ENCODE measurements at regions not wholly inside any gene's neighbourhood (a gene's known extent, or its start where the extent isn't known, plus 50 kb on each side); places are given as distances from the start of the nearest gene placed in this dataset.
"Not testable (repeated sequence)": the region's sequence is repeated elsewhere in the genome, so short reads cannot be mapped to it uniquely, and the experiment has no call there.

- Histone ChIP-seq H3K4me3 (ENCODE audit: low read depth in 1 of 5, low read length in 5 of 5) (no peak overlapping the region), H3K27me3 (ENCODE audit: control insufficient read depth in 5 of 5, insufficient read depth in 4 of 5, low read length in 5 of 5) (no peaks in the 10 kb centered on the region), H3K27ac (ENCODE audit: low read depth, low read length) (no peak overlapping the region), H3K9me3 (ENCODE audit: control insufficient read depth in 5 of 5, low read length in 5 of 5) (no peaks in the 10 kb centered on the region), H3K36me3 (ENCODE audit: control insufficient read depth in 5 of 5, insufficient read depth in 5 of 5, low read length in 5 of 5) (no peaks in the 10 kb centered on the region), H3K9ac (ENCODE audit: low read length in 5 of 5) (no peak overlapping the region), H3K4me1 (ENCODE audit: control insufficient read depth in 5 of 5, insufficient read depth in 5 of 5, low read length in 5 of 5) (no peaks in the 10 kb centered on the region)
Measured at GRCh38 chr4:189869236-189869635, 71.4 kb upstream of the FRG1 start.

GRCh38 chr4:189870511-189871234 lies 70.0 kb upstream of the FRG1 start:
- Histone ChIP-seq H3K36me3 (ENCODE audit: control insufficient read depth in 5 of 5, insufficient read depth in 5 of 5, low read length in 5 of 5) (no peaks in the 10 kb centered on the region), H3K4me3 (ENCODE audit: low read depth in 1 of 5, low read length in 5 of 5) (no peak overlapping the region), H3K9me3 (ENCODE audit: control insufficient read depth in 5 of 5, low read length in 5 of 5) (no peaks in the 10 kb centered on the region), H3K27ac (ENCODE audit: low read depth, low read length) (no peak overlapping the region), H3K9ac (ENCODE audit: low read length in 5 of 5) (no peak overlapping the region), H3K27me3 (ENCODE audit: control insufficient read depth in 5 of 5, insufficient read depth in 4 of 5, low read length in 5 of 5) (no peaks in the 10 kb centered on the region), H3K4me1 (ENCODE audit: control insufficient read depth in 5 of 5, insufficient read depth in 5 of 5, low read length in 5 of 5) (no peaks in the 10 kb centered on the region)

GRCh38 chr4:189874591-189874990 lies 66.1 kb upstream of the FRG1 start:
- Histone ChIP-seq H3K27me3 (ENCODE audit: control insufficient read depth in 5 of 5, insufficient read depth in 4 of 5, low read length in 5 of 5) (no peaks in the 10 kb centered on the region), H3K9me3 (ENCODE audit: control insufficient read depth in 5 of 5, low read length in 5 of 5) (no peaks in the 10 kb centered on the region), H3K27ac (ENCODE audit: low read depth, low read length) (no peak overlapping the region), H3K4me3 (ENCODE audit: low read depth in 1 of 5, low read length in 5 of 5) (no peak overlapping the region), H3K4me1 (ENCODE audit: control insufficient read depth in 5 of 5, insufficient read depth in 5 of 5, low read length in 5 of 5) (no peaks in the 10 kb centered on the region), H3K36me3 (ENCODE audit: control insufficient read depth in 5 of 5, insufficient read depth in 5 of 5, low read length in 5 of 5) (no peaks in the 10 kb centered on the region), H3K9ac (ENCODE audit: low read length in 5 of 5) (no peak overlapping the region)

- H3K9ac ChIP-seq (ENCODE audit: low read length in 5 of 5); H3K9me3 ChIP-seq (ENCODE audit: control insufficient read depth in 5 of 5, low read length in 5 of 5); H3K27ac ChIP-seq (ENCODE audit: low read depth, low read length); H3K4me1 ChIP-seq (ENCODE audit: control insufficient read depth in 5 of 5, insufficient read depth in 5 of 5, low read length in 5 of 5); H3K36me3 ChIP-seq (ENCODE audit: control insufficient read depth in 5 of 5, insufficient read depth in 5 of 5, low read length in 5 of 5); H3K27me3 ChIP-seq (ENCODE audit: control insufficient read depth in 5 of 5, insufficient read depth in 4 of 5, low read length in 5 of 5): not testable (repeated sequence)
- H3K4me3 ChIP-seq (ENCODE audit: low read depth in 1 of 5, low read length in 5 of 5): peak overlapping the region in 1 of 5 donors; percentile 21
Measured at GRCh38 chr4:189881190-189881589, 59.5 kb upstream of the FRG1 start.

- not testable (repeated sequence) for H3K36me3 ChIP-seq (ENCODE audit: control insufficient read depth in 5 of 5, insufficient read depth in 5 of 5, low read length in 5 of 5); H3K4me1 ChIP-seq (ENCODE audit: control insufficient read depth in 5 of 5, insufficient read depth in 5 of 5, low read length in 5 of 5); H3K27me3 ChIP-seq (ENCODE audit: control insufficient read depth in 5 of 5, insufficient read depth in 4 of 5, low read length in 5 of 5); H3K27ac ChIP-seq (ENCODE audit: low read depth, low read length); H3K9ac ChIP-seq (ENCODE audit: low read length in 5 of 5); H3K9me3 ChIP-seq (ENCODE audit: control insufficient read depth in 5 of 5, low read length in 5 of 5); H3K4me3 ChIP-seq (ENCODE audit: low read depth in 1 of 5, low read length in 5 of 5)
Measured at GRCh38 chr4:189888407-189888806, 52.3 kb upstream of the FRG1 start.

Data from subcutaneous abdominal adipose tissue (tissue), 5 donors.